ENCODE measurements at regions not wholly inside any gene's neighbourhood (a gene's known extent, or its start where the extent isn't known, plus 50 kb on each side); places are given as distances from the start of the nearest gene placed in this dataset.
"Not testable (repeated sequence)": the region's sequence is repeated elsewhere in the genome, so short reads cannot be mapped to it uniquely, and the experiment has no call there.

GRCh38 chr9:26145938-26146337 is 467.7 kb upstream of the TUSC1 start:
- no peak for DNase-seq

- DNase-seq, result no peak
Observed at GRCh38 chr9:26142631-26143030, 464.4 kb upstream of the TUSC1 start.

- no peak for DNase-seq
Observed at GRCh38 chr9:26142201-26142600, 464.0 kb upstream of the TUSC1 start.

GRCh38 chr9:26133537-26133936 is 455.3 kb upstream of the TUSC1 start:
- no peak for DNase-seq

- no peak for DNase-seq
Observed at GRCh38 chr9:26132746-26133312, 454.6 kb upstream of the TUSC1 start.

GRCh38 chr9:26131886-26132285 is 453.6 kb upstream of the TUSC1 start:
- peak; percentile 49 for DNase-seq

DNA sequence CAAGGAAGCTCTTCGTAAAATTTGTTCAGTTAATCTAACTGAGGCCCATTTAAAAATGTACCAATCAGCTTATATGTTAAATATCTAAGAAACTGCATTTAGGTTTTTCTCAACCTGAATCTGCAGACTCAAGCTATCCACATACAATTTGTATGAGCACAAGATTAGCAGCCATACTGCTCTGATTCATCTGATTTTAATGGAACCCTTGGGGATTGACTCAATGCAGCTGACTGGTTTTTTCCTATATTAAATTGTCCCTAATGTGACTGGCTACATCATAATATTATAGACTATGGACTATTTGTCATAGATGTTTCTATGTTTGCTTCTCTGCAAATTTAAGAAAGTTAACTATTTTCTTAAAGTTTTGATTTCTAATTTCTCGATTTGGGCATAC is 451.0 kb upstream of the TUSC1 start:
- DNase-seq, result peak; percentile 85

DNA sequence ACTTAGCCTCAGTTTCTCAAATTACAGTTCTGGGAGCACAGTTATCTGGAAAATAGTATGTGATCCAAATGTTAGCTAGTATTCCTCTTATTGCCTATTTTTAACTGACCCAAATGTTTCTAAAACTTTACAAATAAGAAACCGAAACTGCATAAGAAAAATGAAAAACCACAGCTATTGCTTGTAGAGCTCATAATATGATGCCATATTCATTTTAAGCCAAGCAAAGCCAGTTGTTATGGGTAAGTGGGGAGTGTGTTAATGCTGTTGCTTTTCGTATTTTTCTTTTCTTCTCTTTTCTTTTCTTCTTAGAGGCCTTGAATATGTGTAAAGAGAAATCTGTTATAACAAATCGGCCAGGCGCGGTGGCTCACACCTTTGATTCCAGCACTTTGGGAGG is 447.4 kb upstream of the TUSC1 start:
- DNase-seq, result no peak

- DNase-seq, result not testable (repeated sequence)
Observed at GRCh38 chr9:26116085-26116484, 437.8 kb upstream of the TUSC1 start.

- DNase-seq, result peak; percentile 21
Observed at GRCh38 chr9:26112724-26113123, 434.5 kb upstream of the TUSC1 start.

GRCh38 chr9:26086396-26086795 is 408.2 kb upstream of the TUSC1 start:
- DNase-seq, result no peak

DNA sequence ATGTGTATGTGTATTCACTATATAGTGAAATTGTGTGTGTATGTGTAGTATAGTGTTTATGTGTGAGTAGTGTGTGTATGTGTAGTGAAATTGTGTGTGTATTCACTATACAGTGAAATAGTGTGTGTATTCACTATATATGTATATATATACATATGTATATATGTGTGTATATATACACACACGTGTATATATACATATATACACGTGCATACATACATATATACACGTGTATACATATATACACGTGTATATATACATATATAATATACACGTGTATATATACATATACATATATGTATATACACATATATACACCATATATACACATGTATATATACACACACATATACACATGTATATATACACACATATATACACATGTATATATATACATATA is 403.6 kb upstream of the TUSC1 start:
- no peak for DNase-seq

DNA sequence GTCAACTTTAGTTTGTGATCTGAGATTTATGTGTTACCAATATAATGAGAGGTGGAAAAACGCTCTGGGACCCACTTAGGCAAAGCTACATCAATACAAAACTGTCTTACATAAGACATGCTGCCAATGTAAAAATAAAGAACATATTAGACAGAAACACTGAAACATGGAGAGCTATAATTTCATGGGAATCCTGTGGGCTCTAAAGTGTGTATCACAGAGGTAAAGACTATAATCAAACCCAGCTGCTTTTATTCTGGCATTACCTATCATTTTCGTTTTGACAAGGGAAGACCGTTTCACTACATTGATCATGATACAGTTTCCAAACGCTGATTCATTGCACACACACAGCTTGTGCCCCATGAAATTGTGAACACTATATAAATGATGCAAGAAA is 400.5 kb upstream of the TUSC1 start:
- no peak for DNase-seq

GRCh38 chr9:26077860-26078259 is 399.6 kb upstream of the TUSC1 start:
- no peak for DNase-seq

DNA sequence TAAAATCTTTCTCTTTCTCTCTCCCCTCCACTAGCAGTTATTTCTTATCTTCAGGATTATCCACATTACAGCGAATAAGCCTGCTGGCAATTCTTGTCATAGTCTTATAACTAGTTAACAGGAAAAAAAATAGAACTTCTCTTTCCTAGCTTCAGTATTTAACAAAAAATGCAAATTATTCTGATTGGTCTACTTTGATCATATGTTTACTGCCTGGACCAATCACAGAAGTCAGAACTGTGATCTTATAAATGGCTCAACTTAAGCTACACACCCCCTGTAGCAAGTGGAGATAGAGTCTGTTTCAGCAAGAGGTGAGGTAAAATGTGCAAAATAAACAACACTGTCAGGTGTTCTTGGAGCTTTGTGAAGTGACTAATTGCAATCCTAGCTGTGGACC is 389.4 kb upstream of the TUSC1 start:
- no peak for DNase-seq

DNA sequence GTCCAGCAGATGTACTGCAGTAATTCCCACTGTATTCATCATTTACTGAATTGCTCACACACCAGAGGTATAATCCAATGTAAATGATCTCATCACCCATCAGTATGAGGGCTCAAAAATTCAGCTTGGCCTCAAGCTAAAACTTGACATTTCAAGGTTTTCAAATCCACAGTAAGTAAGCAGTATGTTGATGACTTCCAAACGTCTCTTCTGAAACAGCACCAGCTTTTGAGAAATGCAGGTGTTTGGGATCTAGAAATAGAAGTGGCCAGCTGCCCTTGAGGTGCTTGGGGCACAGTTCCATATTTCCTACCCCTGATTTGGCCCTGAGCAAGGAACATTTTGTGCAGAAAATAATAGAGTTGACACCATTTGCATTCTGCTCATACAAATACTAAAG is 388.0 kb upstream of the TUSC1 start:
- DNase-seq, result no peak

- no peak for DNase-seq
Observed at GRCh38 chr9:26061948-26062575, 383.8 kb upstream of the TUSC1 start.

DNA sequence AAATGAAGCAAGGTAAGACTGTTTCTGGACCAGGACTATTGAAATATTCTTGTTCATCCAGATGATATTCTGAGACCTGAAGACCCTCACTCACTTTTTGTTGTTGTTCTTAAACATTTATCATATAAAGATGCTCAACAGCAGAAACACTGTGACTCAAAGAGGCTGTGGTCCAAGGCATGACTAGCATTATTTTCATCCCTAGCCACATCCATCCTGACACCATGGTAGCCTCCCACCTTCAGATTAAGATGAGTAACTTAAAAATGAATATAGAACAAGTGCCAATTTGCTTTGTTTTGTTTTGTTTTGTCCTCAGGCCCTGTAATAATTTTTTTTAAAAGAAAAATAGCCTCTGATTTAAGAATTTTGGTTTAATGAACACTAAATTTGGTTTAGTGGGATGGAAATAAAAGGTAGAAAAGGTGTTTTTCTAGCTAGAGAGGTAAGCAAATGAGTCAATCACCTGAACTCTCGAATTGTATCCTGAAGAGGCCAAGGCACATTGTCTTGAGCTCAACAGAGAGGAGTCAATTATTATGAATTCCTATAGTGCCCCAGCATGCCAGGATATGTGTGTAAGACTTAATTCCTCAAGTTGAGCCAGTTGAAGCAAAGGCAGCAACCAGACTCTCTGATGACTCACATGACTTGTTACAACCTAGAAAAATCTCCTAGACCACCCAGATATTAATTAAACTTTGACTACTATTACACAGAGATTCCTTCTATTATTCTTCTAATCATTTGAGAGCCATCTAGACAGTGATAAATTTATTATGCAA is 380.1 kb upstream of the TUSC1 start:
- peak; percentile 74 for DNase-seq

DNA sequence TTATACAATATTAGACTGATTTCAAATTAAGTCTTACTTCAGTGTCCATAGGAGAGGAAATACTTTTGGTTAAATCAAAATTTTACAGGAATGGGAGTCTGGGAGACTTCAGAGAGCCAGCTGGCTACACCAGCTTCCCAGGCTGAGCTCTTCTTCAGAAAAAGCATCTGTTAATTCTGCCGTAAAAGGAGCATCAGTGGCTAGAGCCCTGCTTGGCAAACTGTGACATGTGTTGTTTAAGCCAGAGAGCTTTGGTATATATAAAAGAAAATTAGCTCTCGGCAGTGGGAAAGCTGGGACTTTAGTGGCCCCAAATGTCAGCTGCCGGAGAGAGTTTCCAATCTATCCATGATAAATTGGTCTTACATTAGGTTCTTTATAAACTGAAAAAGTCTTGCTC is 378.8 kb upstream of the TUSC1 start:
- DNase-seq, result no peak

DNA sequence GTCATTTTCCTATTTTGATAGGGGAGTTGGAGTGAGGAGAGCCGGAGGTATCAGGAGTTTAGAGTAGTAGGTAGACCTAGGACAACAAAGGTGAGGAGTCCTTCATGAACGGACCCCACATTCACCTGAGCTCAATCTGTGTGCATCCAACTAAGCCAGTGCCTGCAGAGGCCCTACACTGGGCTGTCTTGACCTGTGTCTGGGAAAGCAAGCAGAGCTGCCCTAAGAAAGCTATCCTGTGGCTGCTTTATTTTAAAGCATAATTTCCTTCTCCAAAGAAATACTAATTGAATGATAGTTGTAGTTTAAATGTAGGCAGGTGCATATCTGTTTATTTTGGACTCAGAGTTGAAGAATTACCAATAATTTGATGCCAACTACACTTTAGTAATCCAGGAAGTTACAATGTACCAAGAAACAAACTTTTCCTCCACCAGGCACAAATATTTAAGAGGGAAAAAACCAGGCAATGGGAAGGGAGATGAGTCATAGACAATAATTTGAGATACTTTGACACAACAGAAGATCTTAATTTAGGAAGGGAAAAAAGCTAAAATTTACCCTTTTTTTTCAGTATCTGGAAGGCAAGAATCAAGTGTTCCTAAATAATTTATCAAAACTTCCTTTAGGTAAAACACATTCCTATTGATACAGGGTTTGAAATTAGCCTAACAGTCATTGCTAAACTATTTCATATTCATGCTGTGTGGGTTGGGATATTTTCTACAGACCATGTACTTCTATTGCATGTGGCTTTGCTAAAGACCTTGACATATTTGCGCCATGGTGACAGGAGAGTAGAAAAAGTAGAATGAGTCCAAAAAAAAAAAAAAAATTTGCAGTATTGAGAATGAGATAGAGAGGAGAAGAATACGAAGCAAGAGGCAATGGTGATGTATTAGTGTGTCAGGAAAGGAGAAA is 376.6 kb upstream of the TUSC1 start:
- peak; percentile 71 for DNase-seq

DNA sequence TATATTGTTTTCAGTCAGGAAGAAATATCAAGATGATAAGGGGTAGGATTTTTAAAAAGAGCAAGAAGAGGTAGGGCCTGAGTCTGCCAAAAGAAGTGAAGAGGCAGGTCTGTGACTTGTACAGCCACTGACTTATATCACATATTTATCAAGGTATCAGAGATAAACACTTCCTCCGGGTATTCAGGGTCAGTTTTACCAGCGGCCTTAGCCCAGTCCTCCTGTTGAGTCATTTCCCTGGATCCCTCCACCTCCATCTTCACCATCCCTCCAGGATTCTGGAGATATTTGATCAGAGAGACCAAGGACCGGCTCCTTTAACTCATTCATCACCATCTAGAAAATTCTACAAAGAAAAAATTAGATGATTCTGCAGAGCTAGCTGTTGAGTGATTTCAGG is 375.7 kb upstream of the TUSC1 start:
- no peak for DNase-seq

- no peak for DNase-seq
Observed at GRCh38 chr9:26043431-26043830, 365.2 kb upstream of the TUSC1 start.

DNA sequence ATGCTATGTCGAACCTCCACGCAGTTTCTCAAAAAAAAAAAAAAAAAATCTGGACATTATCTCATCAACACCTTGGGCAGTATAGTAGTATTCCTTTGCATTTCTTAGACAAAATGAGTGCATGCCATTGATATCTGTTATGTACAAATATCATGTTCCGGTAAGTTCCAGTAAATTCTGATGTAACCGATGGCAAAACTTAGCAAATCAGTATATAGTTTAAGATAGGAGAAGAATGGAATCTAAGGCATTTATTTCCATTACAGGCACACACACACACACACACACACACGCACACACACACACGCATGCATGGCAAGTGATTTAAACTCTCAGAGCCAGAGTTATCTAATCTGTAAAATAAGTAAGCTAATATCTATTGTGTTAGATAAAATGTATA is 356.5 kb upstream of the TUSC1 start:
- peak; percentile 50 for DNase-seq

All from fibroblast of skin of right quadriceps (primary cell).